ENCODE measurements at regions not wholly inside any gene's neighbourhood (a gene's known extent, or its start where the extent isn't known, plus 50 kb on each side); places are given as distances from the start of the nearest gene placed in this dataset.

DNA sequence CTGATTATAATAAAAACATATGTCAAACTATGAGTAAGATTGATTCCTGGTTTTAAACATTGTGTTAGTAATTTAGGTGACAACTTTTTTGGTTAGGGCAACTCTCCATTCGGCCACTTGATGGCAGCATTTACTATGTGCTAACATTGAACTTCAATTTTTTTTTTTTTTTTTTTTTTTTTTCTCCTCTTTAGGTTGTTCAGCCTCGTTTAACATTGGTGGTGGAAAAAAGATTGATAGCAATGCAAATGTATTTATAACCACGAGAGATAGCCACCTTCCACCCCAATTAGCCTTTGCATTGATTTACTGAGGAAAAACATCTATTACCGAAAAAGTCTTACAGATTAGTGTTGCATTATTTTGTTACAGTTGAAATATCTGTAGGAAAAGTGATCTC, 159.1 kb downstream of the CSNK1G3 start:
- TF ChIP-seq ZNF747 (tag by site-specific recombination; IDR thresholded peaks at IDR 0.05) (no peak), ZNF10 (tag by site-specific recombination; IDR thresholded peaks at IDR 0.05) (no peak), MEIS1 (CRISPR knock-in tag; IDR thresholded peaks at IDR 0.05; ENCODE audit: borderline replicate concordance) (no peak), ZNF660 (tag by site-specific recombination; IDR thresholded peaks at IDR 0.05) (no peak), ZNF501 (tag by site-specific recombination; IDR thresholded peaks at IDR 0.05) (no peak), ZNF629 (tag by site-specific recombination; IDR thresholded peaks at IDR 0.05) (no peak), GLIS1 (tag by site-specific recombination; IDR thresholded peaks at IDR 0.05) (no peak), SCRT1 (tag by site-specific recombination; IDR thresholded peaks at IDR 0.05; ENCODE audit: borderline replicate concordance) (no peak), SALL2 (tag by site-specific recombination; IDR thresholded peaks at IDR 0.05; ENCODE audit: borderline replicate concordance) (no peak)
- TF ChIP-seq, protein P1, sequence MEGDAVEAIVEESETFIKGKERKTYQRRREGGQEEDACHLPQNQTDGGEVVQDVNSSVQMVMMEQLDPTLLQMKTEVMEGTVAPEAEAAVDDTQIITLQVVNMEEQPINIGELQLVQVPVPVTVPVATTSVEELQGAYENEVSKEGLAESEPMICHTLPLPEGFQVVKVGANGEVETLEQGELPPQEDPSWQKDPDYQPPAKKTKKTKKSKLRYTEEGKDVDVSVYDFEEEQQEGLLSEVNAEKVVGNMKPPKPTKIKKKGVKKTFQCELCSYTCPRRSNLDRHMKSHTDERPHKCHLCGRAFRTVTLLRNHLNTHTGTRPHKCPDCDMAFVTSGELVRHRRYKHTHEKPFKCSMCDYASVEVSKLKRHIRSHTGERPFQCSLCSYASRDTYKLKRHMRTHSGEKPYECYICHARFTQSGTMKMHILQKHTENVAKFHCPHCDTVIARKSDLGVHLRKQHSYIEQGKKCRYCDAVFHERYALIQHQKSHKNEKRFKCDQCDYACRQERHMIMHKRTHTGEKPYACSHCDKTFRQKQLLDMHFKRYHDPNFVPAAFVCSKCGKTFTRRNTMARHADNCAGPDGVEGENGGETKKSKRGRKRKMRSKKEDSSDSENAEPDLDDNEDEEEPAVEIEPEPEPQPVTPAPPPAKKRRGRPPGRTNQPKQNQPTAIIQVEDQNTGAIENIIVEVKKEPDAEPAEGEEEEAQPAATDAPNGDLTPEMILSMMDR (tag by site-specific recombination; IDR thresholded peaks at IDR 0.05), result peak; percentile 84
- TF ChIP-seq, protein P2, sequence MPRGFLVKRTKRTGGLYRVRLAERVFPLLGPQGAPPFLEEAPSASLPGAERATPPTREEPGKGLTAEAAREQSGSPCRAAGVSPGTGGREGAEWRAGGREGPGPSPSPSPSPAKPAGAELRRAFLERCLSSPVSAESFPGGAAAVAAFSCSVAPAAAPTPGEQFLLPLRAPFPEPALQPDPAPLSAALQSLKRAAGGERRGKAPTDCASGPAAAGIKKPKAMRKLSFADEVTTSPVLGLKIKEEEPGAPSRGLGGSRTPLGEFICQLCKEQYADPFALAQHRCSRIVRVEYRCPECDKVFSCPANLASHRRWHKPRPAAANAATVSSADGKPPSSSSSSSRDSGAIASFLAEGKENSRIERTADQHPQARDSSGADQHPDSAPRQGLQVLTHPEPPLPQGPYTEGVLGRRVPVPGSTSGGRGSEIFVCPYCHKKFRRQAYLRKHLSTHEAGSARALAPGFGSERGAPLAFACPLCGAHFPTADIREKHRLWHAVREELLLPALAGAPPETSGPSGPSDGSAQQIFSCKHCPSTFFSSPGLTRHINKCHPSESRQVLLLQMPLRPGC (tag by site-specific recombination; IDR thresholded peaks at IDR 0.05), result no peak
- TF ChIP-seq, protein P3, sequence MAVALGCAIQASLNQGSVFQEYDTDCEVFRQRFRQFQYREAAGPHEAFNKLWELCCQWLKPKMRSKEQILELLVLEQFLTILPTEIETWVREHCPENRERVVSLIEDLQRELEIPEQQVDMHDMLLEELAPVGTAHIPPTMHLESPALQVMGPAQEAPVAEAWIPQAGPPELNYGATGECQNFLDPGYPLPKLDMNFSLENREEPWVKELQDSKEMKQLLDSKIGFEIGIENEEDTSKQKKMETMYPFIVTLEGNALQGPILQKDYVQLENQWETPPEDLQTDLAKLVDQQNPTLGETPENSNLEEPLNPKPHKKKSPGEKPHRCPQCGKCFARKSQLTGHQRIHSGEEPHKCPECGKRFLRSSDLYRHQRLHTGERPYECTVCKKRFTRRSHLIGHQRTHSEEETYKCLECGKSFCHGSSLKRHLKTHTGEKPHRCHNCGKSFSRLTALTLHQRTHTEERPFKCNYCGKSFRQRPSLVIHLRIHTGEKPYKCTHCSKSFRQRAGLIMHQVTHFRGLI (tag by site-specific recombination; IDR thresholded peaks at IDR 0.05), result no peak

Measured in HEK293 (cell line).